ENCODE measurements at regions not wholly inside any gene's neighbourhood (a gene's known extent, or its start where the extent isn't known, plus 50 kb on each side); places are given as distances from the start of the nearest gene placed in this dataset.
"Not testable (repeated sequence)": the region's sequence is repeated elsewhere in the genome, so short reads cannot be mapped to it uniquely, and the experiment has no call there.

DNA sequence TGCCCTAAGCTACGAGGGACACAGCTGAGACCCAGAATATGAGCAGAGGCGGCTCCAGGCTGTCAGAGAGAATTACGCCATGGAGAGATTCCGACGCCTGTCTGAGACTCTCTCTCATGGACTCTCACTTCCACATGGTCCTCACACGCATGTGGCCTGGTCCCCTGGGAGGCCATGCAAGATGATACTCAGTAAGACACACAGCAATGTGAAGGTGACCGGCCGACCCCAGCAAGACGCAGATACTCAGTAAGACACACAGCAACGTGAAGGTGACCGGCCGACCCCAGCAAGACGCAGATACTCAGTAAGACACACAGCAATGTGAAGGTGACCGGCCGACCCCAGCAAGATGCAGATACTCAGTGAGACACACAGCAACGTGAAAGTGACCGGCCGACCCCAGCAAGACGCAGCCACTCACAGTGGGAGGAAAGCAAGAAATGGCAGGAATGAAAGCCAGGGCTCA, 400.8 kb upstream of the MYT1L start:
- DNase-seq = no peak

DNA sequence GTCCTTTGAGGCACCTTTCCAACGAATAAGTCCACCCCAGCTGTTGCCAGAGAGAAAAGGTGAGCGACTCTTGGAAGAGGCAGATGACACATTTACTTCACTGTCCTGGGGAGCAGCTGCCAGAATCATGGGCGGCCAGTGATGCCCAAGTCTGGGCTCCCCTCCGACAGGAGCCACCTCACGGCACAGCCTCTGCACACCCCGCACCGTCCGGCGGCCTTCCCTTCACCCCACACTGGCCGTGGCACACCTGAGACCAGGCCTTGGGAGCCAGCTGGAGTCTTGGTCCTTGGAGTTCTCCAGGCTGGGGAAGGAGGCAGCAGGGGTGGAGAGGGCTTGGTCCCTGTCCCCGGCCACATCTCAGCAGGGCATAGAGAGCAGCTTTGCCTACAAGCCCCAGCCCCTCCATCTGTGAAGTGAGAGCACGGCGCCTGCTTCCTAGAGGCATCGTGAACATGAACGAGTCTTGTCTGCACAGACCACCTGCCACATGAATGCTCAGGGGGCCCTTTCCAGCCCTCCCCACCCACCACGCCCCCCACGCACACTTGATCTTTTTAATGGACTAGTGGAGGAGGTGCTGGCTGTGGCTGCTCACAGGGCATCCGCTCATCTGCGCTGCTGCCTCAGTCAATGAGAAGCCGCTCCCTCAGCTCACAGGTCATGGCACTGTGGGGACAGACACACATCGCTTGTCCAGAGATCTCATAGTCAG, 400.2 kb upstream of the MYT1L start:
- DNase-seq = no peak

DNA sequence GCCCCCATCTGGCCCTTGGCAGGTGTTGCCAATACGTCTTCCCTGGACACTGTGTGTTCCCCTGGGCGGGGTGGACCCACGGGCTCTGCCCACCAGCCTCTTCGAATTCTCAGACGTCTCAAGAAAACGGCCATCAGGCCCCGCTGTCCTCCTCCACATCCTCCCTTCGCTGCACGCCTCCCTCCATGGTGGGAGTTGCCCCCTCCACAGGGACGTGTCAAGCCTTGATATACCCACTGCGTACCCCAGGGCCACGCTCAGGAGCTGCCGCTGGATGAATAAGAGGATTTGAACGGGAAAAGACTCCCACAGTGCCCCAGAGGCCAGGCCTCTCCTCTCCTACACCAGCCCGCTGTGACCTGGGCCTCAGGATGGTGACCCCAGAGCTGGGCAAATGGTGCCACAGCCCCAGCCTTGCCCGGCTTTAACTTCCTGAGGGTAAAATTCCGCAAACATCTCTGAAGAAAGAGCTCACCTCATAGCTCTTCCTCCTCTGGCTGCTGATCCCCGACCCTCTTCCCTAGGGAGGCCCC, 399.3 kb upstream of the MYT1L start:
- DNase-seq = no peak

DNA sequence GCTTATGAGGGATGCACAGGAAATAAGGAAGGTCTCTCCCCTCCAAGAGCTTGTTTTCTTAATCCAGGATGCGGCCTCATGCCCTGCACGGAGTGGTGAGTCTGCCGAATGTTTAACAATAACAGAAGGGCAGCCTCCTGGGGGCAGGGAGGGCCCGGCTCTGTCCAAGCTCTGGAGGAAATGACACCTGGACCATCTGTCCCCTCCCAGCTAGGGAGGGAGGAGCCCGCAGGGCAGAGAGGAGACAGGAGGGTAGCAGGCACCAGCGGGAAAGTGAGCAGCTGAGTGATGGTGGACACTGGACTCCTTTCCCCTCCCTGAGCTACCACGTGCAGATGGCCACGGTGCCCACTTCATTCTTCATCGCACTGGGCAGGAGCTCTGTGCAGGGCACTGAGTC, 398.2 kb upstream of the MYT1L start:
- no peak for DNase-seq

DNA sequence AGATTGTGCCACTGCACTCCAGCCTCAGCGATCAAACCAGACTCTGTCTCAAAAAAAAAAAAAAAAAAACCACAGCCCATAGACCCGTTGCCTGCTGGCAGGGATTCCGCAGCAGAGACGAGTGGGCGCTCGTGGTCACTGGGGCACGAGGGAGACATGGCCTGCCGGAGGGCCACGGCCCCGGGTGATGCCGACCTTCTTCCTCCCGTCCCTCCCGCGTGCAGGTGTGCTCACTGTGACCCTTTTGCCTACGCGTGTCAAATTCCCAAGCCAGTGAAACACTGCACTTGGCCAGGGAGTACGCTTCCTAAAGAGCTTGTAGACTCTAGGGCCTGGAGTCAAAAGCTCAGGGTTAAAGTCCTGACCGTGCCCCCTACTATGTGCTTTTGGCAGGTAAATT, 397.6 kb upstream of the MYT1L start:
- DNase-seq = no peak

DNA sequence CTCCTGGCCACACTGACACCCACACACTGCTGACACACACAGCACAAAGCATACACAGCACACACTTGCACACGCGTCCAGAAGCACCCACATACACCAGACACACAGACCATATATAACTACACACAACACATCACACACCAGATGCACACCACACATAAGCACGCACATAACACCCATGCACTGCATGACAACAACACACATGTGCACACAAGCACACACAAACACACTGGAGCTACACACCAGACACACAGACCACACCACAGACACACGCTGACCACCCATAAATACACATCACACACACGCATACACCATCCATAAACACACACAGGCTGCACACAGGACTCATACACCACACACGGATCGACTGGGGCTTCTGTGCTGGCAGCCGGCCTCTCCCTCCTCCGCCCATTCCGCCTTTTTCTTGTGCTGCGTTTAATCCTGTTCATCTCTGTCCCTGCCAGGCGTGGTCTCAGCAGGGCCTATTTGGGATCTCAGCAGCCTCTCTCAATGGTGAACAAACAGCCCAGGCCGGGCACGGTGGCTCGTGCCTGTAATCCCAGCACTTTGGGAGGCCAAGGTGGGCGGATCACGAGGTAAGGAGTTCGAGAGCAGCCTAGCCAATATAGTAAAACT, 396.9 kb upstream of the MYT1L start:
- DNase-seq = no peak

DNA sequence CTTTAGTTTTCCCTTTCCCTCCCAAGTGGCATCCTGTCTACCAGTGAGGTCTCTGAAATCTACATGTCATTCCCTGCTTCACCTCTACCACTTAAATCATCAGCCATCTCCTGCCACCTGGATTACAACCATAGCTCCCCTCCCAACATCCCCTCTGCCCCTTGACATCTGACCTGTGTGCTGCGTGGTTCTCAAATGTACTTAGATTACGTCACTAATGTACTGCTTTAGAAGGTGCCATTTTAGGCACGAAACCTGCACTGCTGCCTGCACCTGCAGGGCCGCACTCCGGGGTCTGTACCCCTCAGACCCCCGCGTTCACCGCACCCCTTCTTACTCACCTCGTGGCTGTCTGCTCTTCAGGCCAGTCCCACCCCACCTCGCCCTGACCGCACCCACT, 395.1 kb upstream of the MYT1L start:
- DNase-seq = no peak

DNA sequence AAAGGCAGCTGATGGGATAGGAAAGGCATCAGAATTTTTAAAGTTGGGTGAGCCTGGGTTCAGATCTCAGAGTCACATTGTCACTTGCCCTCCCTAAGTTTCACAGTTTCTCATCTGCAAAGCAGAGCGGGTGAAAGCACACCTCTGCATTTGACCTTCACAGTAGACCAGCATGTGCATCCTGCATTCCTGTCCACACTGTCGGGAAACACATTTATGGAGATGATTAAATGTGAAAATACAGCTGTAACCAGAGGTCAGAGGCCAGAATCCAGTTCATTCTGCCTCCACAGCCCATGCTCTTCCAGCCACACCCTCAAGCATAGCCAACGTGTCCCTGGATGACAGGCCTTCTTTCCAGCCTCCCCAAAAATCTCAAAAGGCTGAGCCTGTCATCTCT, 392.0 kb upstream of the MYT1L start:
- DNase-seq = no peak

DNA sequence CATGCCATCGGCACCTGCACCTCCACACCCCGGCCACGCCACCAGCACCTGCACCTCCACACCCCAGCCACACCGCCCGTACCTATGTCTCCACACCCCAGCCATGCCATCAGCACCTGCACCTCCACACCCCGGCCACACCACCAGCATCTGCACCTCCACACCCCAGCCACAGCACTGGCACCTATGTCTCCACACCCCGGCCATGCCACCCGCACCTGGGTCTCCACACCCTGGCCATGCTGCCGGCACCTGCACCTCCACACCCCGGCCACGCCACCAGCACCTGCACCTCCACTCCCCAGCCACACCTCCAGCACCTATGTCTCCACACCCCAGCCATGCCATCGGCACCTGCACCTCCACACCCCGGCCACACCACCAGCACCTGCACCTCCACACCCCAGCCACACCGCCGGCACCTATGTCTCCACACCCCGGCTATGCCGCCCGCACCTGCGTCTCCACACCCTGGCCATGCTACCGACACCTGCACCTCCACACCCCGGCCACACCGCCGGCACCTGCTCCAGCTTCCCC, 390.3 kb upstream of the MYT1L start:
- DNase-seq = no peak

DNA sequence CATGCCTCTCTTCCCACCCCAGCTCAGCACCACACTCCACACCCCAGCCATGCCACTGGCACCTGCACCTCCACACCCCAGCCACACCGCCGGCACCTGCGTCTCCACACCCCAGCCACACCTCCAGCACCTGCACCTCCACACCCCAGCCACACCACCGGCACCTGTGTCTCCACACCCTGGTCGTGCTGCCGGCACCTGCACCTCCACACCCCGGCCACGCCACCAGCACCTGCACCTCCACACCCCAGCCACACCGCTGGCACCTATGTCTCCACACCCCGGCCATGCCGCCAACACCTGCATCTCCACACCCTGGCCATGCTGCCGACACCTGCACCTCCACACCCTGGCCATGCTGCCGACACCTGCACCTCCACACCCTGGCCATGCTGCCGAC, 389.7 kb upstream of the MYT1L start:
- not testable (repeated sequence) for DNase-seq

DNA sequence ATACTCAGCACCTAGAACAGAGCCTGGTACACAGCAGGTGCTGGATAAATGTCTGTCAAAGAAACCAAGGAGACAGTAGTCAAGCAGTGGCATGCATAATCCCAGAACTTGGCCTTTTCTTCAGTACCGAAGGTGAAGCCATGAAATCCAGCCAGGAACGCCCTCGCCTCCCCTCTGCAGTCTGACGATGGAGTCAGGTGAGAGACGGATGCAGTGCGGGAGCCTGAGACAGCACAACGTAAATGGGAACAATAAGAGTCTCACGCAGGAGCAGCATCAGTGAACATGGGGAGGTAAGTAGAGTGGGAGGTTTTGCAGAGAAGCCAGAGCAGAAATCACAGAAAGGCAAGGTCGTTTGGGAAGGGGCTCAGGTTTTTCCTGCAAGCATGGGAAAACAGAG, 389.3 kb upstream of the MYT1L start:
- no peak for DNase-seq

DNA sequence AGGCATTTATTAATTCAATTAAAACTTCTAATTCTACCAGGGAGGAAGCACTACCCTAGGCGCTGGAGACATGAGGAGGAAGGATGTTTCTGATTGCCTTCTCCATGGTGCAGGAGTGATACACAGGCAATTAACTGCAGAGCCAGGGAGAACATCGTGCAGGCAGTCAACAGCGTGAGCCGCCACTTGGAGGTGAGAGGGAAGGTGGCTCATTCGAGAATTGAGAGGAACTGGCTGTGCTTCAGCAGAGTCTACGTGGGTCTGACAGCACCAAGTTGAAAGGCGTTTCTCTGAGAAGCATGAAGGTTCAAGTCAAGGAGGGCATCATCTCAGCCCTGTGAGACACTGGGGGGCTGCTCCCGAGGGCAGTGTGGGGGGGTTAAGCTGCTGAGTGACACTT, 388.7 kb upstream of the MYT1L start:
- no peak for DNase-seq

DNA sequence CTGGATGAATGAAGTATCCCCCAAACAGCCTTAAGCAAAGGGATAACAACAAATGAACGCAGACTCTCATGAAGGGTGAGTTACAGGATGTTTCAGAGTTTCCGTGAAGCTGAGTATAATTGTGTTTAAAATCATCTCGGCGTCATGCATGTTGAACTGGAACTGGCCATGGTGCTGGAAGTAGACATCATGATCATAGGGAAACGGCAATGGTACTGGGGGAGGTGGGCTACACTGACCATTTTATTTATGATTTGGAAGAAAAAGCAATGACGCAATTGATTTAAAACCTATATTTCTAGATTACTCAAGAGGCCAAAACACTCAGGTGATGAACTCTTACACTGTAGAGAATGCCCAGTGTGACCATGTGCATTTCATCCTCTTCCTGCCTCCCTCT, 387.9 kb upstream of the MYT1L start:
- no peak for DNase-seq

DNA sequence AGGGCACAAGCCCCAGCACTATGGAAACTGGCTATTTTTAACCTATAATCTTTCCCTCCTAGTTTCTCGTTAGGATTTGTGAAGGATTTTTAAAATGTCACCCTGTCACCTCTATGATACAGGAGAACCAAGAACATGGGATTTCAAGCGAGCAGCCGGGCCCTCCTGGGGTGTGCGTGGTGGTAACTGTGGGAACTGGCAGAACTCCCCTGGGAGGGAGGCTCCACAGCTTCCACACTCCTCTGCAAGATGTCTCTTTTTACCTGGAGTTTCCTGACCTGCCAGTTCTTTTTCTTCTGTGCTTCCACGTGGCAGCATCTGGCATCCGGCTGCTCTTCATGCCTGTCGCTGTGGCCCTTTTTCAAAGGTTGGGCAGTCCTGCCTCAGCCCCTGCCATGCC, 386.3 kb upstream of the MYT1L start:
- DNase-seq = no peak

DNA sequence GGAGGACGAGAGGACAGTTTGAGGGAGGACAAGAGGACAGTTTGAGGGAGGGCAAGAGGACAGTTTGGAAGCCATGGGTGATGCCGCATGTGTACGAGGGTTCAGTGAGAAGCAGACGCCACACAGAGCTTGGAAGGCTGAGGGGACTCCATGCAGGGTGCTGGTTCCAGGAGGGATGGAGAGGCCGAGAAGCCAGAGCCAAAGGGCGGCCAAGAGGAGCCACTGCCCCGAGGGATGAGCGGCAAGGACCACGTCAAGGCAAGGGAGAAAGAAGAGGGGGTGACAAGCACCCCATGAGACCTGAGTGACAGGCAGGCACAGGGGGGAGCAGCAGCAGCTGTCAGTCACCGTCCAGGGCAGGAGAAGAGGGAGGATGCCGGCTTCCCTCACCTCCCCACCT, 385.7 kb upstream of the MYT1L start:
- DNase-seq = no peak

DNA sequence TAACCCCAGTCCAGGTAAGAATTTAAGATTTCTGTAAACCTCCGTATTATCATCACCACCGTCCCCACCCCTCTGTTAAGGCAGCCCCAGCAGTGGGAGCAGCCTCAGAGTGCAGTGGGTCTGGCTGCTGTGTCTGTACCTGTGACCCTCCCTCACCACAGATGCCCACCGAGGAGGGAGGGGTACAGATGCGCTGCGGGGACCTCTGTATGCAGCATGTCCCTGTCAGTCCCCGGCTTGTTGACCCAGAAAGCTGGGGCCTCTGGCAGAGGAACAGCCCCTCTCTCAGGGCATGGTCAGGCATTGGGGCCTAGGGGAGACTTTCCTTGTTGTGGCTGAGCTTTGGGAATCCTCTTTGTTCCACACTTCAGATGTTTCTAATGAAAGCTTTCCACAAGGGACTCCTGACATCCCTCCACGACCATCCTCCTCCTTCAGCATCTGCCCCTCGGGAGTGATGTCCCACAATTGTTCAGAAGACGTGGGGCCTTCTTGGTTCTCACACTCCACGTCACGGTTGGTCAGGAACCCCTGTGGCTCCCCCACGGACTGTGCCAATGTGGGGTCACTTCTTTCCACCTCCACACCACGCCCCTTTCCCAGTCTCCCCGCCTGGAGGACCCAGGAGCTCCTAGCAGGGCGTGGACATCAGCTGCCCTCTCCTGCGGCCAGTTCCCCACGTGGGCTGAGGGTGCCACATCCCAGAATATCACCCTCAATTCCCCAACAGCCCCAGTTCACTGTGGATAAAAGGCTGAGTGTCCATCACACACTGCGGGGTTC, 384.2 kb upstream of the MYT1L start:
- DNase-seq = no peak

DNA sequence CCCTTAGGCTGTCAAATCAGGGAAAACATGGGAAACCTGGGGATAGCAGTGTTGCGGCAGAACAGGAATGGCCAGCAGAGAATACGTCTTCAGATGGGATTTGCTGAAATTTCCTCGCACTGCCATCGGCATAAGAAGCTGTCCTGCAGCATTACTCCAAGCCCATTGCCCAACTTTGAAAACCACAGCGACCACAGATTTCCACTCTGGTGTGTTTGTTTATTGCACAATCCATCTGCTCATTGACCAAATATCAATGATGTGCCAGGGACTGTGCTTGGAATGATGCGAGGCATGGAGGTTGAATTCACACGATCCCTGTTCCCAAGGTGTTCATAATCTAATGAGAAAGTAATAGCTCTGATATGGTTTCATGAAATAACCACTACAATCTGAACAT, 383.3 kb upstream of the MYT1L start:
- no peak for DNase-seq

DNA sequence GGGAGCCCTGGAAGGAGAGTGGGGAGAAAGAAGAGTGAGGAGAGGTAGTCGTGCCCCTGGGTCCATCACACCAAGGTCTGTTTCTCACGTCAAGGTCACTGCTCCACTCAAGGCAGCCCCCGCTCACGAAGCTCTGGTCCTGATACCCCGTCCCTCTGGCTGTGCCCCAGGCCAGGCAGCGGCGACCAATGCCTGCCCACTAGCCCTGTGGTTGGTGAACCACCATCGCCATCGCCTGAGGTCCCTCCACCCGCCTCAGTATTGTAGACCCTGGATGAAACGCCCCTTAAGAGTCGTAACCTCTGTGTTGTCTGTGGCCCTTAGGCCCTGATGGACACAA, 378.3 kb upstream of the MYT1L start:
- DNase-seq = no peak

DNA sequence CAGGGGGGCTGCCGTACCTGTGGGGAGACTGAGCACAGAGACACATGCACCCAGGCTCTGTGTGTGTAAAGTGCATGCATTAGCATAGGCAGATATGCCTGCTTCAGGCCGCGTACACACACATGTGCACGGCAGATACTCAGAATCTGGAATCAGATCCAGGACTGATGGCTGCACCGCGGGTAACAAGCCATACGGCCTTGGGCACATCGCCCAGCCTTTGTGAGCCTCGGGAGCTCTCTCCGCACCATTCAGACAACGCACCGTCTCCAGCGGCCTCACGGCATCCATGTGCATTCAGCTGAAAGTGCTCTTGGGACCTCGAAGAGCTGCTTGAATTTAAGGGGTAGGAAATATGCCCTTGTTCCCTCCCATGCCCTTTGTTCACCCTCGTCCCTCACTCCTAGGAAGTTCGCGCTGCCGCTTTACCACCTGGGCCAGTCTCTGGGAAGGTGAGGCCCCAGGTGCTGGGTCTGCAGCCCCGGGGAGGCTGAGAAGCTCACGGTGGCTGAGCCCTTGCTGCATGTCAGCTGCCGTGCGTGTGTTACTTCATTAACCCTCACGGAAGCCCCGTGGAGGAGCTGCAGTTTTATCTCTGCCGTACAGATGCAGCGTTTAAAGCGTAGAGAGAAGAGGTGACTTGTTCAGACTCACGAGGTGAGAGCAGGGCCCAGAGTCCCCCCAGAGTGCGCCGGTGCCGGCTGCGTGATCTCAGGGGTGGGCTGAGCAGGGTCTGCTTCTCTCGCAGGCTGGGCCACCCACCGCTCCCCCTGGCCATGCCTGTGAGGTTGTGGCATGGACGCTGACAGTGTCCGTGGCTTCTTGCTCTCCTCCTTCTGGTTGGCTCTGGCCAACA, 377.7 kb upstream of the MYT1L start:
- no peak for DNase-seq

DNA sequence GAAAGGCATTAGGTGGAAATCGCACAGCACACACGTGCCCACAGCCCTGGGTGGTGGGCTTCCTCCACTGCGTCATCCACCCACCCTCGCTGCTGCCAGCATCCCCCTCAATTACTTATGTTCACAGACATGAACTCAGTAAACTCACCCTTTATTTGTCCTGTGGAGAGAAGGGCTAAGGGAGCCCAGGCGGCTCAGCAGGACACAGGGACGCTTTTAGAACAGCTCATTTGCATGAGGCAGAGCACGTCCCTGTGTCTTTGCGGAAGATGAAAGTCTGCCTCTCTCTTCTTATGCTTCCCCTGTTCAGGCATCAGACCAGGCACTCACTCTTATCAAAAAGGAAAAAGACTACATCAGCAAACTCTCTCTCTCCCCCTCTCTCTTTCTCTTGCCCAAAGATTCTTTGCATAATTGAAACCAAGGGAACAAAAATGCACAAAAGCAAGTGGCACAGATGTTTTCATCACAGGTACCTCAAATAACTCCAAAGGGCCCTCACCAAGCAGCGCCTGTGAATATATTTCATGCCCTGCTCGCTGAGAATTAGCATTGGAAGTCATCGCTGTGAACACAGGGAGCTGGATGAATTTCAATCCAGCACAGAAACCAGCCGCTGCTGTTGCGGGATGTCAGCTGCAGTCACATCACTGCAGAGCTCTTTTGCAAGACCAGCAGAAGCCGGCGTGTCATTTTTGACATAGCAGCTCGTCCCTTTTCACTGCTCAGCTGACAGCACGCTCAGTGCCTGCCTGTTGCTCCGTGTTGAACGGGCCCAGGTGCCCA, 376.3 kb upstream of the MYT1L start:
- no peak for DNase-seq

DNA sequence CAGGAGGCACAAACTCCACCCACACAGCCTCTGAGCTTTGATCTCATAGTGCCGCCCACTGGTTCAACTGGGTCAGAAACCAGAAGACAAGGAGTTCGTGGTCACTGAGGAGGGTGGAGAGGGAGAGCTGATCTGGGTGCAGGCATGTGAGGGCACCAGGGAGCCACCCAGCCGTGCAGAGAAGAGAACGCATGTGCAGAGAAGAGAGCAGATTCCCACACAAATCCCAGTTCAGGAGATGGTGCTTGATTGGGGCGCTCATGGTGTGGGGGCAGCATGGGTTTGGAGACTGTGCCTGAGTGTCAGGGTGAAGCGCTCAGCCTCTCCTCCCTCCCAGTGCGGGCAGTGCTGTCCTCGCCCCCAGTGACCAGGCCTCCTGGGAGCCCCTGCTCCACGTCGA, 375.2 kb upstream of the MYT1L start:
- DNase-seq = no peak

DNA sequence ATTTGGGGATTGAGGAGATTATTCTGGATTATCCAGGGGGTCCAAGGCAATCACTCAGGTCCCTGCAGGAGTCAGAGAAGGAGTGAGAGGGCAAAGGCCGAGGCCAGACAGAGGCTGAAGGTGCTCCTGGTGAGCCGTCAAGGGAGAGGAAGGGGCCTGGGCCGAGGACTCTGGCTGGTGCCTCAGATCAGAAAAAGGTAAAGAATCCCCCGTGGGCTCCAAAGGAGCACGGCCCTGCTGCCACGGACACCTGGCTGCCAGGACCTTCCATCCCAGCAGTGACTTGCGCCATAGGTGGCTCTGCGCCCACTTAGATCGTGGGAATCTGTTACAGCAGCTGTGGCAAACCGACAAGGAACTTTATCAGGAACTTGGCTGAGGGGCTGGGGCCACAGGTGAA, 374.8 kb upstream of the MYT1L start:
- no peak for DNase-seq
